GM18498 (cell line): ENCODE measurements at regions not wholly inside any gene's neighbourhood (a gene's known extent, or its start where the extent isn't known, plus 50 kb on each side); places are given as distances from the start of the nearest gene placed in this dataset.
"Not testable (repeated sequence)": the region's sequence is repeated elsewhere in the genome, so short reads cannot be mapped to it uniquely, and the experiment has no call there.

Experiments used
- ATAC-seq: cut with Tn5 transposase; IDR thresholded peaks from one replicate; pipeline ENCODE4 v1.9.1; 2021; ENCODE audit warnings: mild to moderate bottlenecking, moderate library complexity; ENCODE audit not compliant: unreplicated experiment

- no peak for ATAC-seq
Observed at GRCh38 chr1:5691795-5692509, 300.3 kb downstream of the NPHP4 start.

DNA sequence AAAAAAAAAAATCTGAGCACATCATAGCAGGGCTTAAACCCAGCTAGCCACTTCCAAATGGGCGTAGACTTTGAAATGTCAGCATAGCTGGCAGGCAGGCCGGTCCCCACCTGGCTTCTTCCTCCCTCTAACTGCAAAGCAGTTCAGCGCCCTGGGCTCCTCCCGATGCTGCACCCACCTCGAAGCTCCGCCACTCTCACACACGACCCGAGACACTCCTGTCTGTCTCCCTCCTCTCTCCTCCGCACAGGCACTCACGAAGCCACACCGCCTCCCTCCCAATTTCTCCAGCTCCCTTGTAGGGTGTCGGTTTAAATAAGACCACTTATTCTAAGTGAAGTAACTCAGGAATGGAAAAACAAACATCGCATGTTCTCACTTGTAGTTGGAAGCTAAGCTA lies 301.3 kb downstream of the NPHP4 start:
- no peak for ATAC-seq

- no peak for ATAC-seq
Observed at GRCh38 chr1:5690291-5690690, 301.9 kb downstream of the NPHP4 start.

- ATAC-seq, result no peak
Observed at GRCh38 chr1:5688081-5689077, 303.8 kb downstream of the NPHP4 start.

DNA sequence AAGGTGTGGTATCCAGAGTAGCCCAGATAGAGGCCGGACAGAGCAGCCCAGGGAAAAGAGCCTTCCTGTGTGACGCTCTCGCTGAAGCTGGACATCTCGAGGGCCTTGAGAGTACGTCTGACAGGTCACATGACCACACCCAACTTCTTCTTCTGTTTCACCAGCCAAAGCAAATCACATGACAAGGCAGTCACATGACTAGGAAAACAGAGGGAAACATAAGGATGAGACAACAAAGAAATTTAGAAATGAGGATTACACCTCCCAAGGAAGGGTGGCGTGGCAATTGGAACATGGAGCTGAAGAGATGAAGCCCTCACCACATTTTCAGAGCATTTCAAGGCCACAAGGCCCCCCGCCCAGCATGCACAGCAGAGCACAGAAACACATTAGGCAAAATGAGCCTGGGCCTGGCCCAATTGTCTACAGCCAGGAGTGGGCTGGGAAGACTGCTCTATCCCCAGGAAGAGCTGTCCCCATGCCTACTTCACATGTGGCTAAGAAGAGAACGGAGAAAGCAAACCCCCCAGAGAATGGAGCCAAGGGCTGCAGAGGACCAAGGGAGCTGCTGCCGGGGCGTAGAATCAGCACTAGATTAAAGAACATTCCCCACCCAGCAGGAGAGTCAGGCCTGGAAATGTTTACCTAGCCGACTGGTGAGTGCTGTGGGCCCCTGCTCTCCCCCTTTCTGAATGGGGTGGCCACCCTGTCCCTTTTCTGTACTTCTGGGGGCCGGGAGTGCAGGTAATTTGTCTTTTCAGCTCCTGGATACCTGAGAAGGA lies 305.1 kb downstream of the NPHP4 start:
- ATAC-seq, result no peak

- ATAC-seq, result no peak
Observed at GRCh38 chr1:5686195-5686594, 306.0 kb downstream of the NPHP4 start.

DNA sequence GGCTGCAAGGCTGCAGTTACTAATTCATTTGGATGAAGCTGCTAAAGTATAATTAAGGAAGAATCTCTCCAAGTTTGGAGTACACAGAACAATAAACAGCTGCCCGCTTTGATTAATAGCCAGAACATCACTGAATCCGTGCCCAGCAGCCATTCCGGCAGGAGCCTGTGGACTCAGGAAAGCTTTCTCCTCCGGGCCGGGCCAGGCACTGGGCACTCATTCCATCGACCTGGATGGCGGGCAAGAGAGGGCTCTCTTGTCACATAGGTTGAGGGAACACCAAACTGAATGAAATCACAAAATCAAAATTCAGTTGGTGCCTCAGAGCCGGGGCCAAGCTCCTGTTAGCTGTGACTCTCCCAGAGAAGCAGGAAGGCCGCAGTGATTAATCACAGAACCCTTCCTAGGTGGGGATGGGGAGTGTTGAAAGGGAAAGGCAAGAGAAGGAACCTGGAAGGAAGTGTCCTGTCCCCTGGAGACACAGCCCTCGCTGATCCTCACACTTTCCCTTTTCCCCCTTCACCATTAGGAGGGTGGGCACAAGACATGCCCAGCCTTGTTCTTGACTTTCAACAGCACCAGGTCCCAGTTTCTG lies 306.7 kb downstream of the NPHP4 start:
- no peak for ATAC-seq

- ATAC-seq, result no peak
Observed at GRCh38 chr1:5684791-5685190, 307.4 kb downstream of the NPHP4 start.

DNA sequence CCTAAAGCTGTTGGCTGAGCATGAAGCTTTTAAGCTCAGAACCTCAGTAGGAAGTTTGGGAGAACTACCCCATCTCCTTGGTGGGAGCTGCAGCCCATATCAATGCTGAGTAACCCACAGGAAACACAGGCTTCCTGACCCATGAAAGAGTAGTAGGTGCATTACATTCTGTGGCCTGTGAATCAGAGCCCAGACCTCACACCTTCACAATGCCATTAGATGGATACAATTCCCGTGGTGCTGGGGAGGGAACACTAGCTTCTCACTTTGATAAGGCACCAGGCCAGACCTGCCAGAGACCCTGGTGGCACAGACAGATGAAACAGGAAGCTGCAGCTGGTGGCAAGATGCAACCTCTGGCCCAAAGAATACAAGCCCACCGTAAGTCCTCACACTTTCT lies 308.8 kb downstream of the NPHP4 start:
- no peak for ATAC-seq

DNA sequence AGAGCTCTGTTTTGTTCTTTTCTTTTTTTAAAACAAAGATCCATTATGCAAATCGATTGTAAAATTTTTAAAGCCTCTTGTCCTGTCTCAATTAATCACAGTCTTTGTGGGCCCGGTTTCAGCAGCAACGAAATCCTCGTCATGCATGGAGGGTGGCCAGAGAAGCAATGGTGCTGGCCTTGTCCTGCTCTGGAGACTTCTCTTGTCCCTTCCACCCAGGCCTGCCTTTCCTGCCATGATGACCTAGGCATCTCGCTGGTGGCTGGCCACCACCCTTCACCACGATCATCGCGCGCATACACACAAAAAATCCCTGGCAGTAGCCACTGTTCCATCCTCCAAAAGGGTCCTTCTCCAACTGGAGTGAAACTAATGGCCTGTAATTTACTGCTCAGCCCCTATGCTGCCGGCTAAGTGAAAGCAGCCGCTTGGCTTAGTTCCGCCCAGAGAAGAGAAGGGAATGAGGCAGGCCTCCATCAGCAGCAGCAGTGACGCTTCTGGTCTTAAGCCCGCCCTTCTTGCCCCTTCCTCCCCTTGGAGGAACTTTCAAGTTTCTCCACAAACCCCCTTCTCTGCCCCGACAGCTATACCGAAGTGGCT lies 309.5 kb downstream of the NPHP4 start:
- ATAC-seq, result no peak

GRCh38 chr1:5681654-5682053 lies 310.6 kb downstream of the NPHP4 start:
- no peak for ATAC-seq

- no peak for ATAC-seq
Observed at GRCh38 chr1:5680600-5680999, 311.6 kb downstream of the NPHP4 start.

DNA sequence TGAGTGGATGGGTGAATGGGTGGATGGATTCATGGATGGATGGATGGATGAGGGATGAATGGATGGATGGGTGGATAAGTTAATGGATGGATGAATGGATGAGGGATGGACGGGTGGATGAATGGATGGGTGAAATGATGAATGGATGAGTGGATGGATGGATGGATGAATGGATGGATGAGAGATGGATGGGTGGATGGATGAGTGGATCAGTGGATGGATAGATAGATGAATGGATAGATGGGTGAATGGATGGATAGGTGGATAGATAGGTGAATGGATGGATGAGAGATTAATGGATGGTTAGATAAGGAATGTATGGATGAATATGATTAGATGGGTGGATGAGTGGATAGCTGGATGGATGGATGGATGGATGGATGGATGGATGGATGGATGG lies 313.5 kb downstream of the NPHP4 start:
- ATAC-seq, result no peak

DNA sequence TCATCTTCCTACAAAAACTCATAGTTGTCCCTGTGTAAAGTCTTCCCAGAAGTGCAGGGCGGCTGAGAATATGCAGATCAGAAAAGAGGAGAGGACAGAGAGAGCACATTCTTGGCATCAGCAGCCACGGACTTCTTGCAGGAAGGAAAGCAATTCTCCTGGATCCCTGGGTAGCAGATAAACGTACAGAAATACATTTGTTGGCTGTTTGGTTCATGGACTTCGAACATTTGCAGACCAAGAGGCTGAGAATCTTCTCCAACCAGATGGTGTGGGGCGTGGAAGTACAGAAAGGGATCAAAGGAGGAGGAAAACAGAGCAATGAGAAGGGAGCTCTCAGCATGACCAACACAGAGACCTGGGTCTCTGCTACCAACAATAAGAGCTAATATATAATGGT lies 319.9 kb downstream of the NPHP4 start:
- ATAC-seq, result not testable (repeated sequence)

- ATAC-seq, result no peak
Observed at GRCh38 chr1:5670590-5671350, 321.5 kb downstream of the NPHP4 start.

- no peak for ATAC-seq
Observed at GRCh38 chr1:5667513-5668325, 324.5 kb downstream of the NPHP4 start.

- ATAC-seq, result no peak
Observed at GRCh38 chr1:5664906-5665875, 327.0 kb downstream of the NPHP4 start.
